ENCODE measurements at regions not wholly inside any gene's neighbourhood (a gene's known extent, or its start where the extent isn't known, plus 50 kb on each side); places are given as distances from the start of the nearest gene placed in this dataset.
A peak's percentile ranks its signal among the peaks of the same experiment; 100 is the strongest.

- TF ChIP-seq CTCF (IDR thresholded peaks at IDR 0.05) = no peak
- TF ChIP-seq POLR2A (IDR thresholded peaks at IDR 0.05) = no peak
- no peaks in the 10 kb centered on the region for H3K27me3 ChIP-seq
- H3K4me1 ChIP-seq = peaks cover 0 to 15% (median 0%) of the 10 kb centered on the region in 3 donors
- intact Hi-C loops (cut with DNase I) = loop anchor here (10.0 kb wide), 1 partner anchor 926 kb away; no protein-coding TSS in a partner anchor
- H3K4me3 ChIP-seq = no peak overlapping the region
- DNase-seq = no peak
- 61 to 82% methylated on average over 4 to 7 of the region's 7 CpGs for WGBS, 2 donors
- H3K27ac ChIP-seq = no peak overlapping the region
- no peaks in the 10 kb centered on the region for H3K9me3 ChIP-seq
- no peaks in the 10 kb centered on the region for H3K36me3 ChIP-seq
These were observed 320.3 kb upstream of the CLINT1 start for GRCh38 chr5:158179271-158179670.

- DNase-seq = no peak
- H3K27ac ChIP-seq = no peak overlapping the region
- intact Hi-C loops (cut with DNase I) = loop anchor here (10.0 kb wide), 1 partner anchor 926 kb away; no protein-coding TSS in a partner anchor
- 70 to 82% methylated on average over 6 of the region's 6 CpGs for WGBS, 2 donors
- H3K4me1 ChIP-seq = peaks cover 0 to 15% (median 0%) of the 10 kb centered on the region in 3 donors
- H3K36me3 ChIP-seq = no peaks in the 10 kb centered on the region
- H3K4me3 ChIP-seq = no peak overlapping the region
- TF ChIP-seq CTCF (IDR thresholded peaks at IDR 0.05) (no peak), POLR2A (IDR thresholded peaks at IDR 0.05) (no peak)
- no peaks in the 10 kb centered on the region for H3K27me3 ChIP-seq
- H3K9me3 ChIP-seq = no peaks in the 10 kb centered on the region
These were observed 319.6 kb upstream of the CLINT1 start for GRCh38 chr5:158178535-158178934.

- H3K36me3 ChIP-seq = no peaks in the 10 kb centered on the region
- H3K27ac ChIP-seq = no peak overlapping the region
- no peak overlapping the region for H3K4me3 ChIP-seq
- peaks cover 0 to 15% (median 0%) of the 10 kb centered on the region in 3 donors for H3K4me1 ChIP-seq
- DNase-seq = no peak
- intact Hi-C loops (cut with DNase I) = loop anchor here (10.0 kb wide), 1 partner anchor 928 kb away; no protein-coding TSS in a partner anchor
- TF ChIP-seq POLR2A (IDR thresholded peaks at IDR 0.05) (no peak), CTCF (IDR thresholded peaks at IDR 0.05) (no peak)
- no peaks in the 10 kb centered on the region for H3K9me3 ChIP-seq
- H3K27me3 ChIP-seq = no peaks in the 10 kb centered on the region
These were observed 318.2 kb upstream of the CLINT1 start for GRCh38 chr5:158177146-158177545.

- no peak for TF ChIP-seq POLR2A (IDR thresholded peaks at IDR 0.05)
- TF ChIP-seq CTCF (IDR thresholded peaks at IDR 0.05) = no peak
- Histone ChIP-seq H3K4me1 (peaks cover 0 to 15% (median 0%) of the 10 kb centered on the region in 3 donors), H3K27ac (peak overlapping the region in 3 of 4 donors; percentile 16 to 36 (median 31)), H3K27me3 (no peaks in the 10 kb centered on the region), H3K36me3 (no peaks in the 10 kb centered on the region), H3K4me3 (no peak overlapping the region), H3K9me3 (no peaks in the 10 kb centered on the region)
- WGBS, 2 donors = 59 to 65% methylated on average over 5 to 6 of the region's 6 CpGs
- intact Hi-C loops (cut with DNase I) = loop anchor here (10.0 kb wide), 1 partner anchor 929 kb away; no protein-coding TSS in a partner anchor
- no peak for DNase-seq
These were observed 317.1 kb upstream of the CLINT1 start for GRCh38 chr5:158175934-158176481.

- Histone ChIP-seq H3K4me1 (peaks cover 0 to 15% (median 0%) of the 10 kb centered on the region in 3 donors), H3K27me3 (no peaks in the 10 kb centered on the region), H3K36me3 (no peaks in the 10 kb centered on the region), H3K9me3 (no peaks in the 10 kb centered on the region), H3K4me3 (no peak overlapping the region), H3K27ac (peak overlapping the region in 2 of 4 donors; percentile 31 to 36)
- 31 to 50% methylated on average over 6 to 8 of the region's 8 CpGs for WGBS, 2 donors
- TF ChIP-seq POLR2A (IDR thresholded peaks at IDR 0.05) = no peak
- TF ChIP-seq CTCF (IDR thresholded peaks at IDR 0.05) = peak; percentile 54 to 69 (median 64)
- intact Hi-C loops (cut with DNase I) = loop anchor here (10.0 kb wide), 1 partner anchor 930 kb away; no protein-coding TSS in a partner anchor
- no peak for DNase-seq
These were observed 316.2 kb upstream of the CLINT1 start for GRCh38 chr5:158174918-158175851.
